ENCODE measurements at regions not wholly inside any gene's neighbourhood (a gene's known extent, or its start where the extent isn't known, plus 50 kb on each side); places are given as distances from the start of the nearest gene placed in this dataset.

DNA sequence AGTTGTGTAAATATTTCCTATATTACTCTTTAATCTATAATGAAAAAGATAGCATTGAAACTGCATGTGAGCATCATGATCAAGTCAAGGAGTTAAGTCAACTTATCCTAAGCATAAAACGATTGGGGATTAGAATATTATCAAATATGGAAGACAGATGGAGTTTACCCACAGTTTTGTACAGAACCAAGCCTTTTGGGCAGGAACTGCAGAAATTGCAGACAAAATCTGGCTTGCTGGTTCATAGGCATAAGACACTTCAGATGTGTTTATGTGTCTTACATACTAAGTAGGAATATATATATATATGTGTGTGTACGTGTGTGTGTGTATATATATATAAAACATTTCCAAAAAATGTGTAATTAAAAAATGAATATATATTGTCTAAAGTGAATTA lies 375.4 kb upstream of the TPK1 start:
- intact Hi-C loops (cut with DNase I): no loop called here
- no peaks in the 10 kb centered on the region for H3K36me3 ChIP-seq
- H3K27me3 ChIP-seq: no peaks in the 10 kb centered on the region
- TF ChIP-seq, protein P1, sequence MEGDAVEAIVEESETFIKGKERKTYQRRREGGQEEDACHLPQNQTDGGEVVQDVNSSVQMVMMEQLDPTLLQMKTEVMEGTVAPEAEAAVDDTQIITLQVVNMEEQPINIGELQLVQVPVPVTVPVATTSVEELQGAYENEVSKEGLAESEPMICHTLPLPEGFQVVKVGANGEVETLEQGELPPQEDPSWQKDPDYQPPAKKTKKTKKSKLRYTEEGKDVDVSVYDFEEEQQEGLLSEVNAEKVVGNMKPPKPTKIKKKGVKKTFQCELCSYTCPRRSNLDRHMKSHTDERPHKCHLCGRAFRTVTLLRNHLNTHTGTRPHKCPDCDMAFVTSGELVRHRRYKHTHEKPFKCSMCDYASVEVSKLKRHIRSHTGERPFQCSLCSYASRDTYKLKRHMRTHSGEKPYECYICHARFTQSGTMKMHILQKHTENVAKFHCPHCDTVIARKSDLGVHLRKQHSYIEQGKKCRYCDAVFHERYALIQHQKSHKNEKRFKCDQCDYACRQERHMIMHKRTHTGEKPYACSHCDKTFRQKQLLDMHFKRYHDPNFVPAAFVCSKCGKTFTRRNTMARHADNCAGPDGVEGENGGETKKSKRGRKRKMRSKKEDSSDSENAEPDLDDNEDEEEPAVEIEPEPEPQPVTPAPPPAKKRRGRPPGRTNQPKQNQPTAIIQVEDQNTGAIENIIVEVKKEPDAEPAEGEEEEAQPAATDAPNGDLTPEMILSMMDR (IDR thresholded peaks at IDR 0.05): no peak
- TF ChIP-seq POLR2A (IDR thresholded peaks at IDR 0.05): no peak
- H3K4me3 ChIP-seq (replicated peaks in 1 of 3): no peak overlapping the region
- DNase-seq: no peak
- H3K27ac ChIP-seq: no peak overlapping the region
- no peaks in the 10 kb centered on the region for H3K4me1 ChIP-seq
- no peaks in the 10 kb centered on the region for H3K9me3 ChIP-seq
- WGBS, 2 donors: 78 to 85% methylated on average over 2 of the region's 2 CpGs

DNA sequence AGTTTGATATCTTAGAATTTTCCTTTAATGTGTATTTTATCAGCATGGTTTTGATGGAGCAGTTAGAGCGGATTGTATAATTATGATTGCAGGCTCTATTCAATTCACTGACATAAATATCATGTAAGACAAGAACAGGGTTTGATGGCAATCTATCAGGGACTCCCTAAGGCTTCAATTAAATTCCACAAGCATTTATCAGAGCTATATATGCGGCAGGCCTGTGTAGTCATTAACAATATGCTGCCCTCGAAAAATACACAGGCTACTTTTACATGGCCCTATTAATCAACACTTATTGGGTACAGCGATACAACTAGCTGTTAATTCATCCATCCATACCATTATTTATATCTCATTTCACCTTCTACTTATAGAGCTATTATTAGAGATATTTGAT lies 358.1 kb upstream of the TPK1 start:
- no peak for TF ChIP-seq POLR2A (IDR thresholded peaks at IDR 0.05)
- TF ChIP-seq, protein P1 (IDR thresholded peaks at IDR 0.05): no peak

DNA sequence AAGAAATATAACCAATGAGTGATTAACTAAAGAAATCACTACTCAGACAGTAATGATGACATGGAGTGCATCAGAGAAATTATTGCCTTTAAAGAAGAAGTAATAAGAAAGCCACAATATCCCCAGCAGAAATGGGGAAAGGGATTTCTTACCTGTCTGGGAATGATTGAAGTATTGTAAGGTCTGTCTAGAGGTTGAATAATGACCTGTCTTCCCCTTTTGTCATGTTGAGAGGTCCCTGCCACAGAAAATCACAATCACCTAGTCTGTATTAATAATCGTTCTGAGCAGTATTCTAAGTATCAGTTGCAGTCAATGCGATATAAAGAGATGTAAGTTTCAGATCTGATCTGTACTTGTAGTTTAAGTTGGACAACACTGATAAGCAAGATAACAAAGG lies 349.1 kb upstream of the TPK1 start:
- Histone ChIP-seq H3K4me1 (no peaks in the 10 kb centered on the region), H3K27me3 (no peaks in the 10 kb centered on the region), H3K9me3 (no peaks in the 10 kb centered on the region), H3K27ac (no peak overlapping the region), H3K4me3 (replicated peaks in 1 of 3) (no peak overlapping the region), H3K36me3 (no peaks in the 10 kb centered on the region)
- WGBS, 2 donors: 54 to 92% methylated on average over 2 of the region's 2 CpGs
- DNase-seq: no peak
- intact Hi-C loops (cut with DNase I): no loop called here
- TF ChIP-seq POLR2A (IDR thresholded peaks at IDR 0.05): no peak
- TF ChIP-seq, protein P1 (IDR thresholded peaks at IDR 0.05): no peak

More for the DNA sequence above, 358.1 kb upstream of the TPK1 start:
- Histone ChIP-seq H3K4me3 (replicated peaks in 1 of 3) (no peak overlapping the region), H3K27me3 (no peaks in the 10 kb centered on the region), H3K36me3 (no peaks in the 10 kb centered on the region), H3K9me3 (no peaks in the 10 kb centered on the region), H3K27ac (no peak overlapping the region), H3K4me1 (no peaks in the 10 kb centered on the region)
- WGBS, 2 donors: 88 to 92% methylated on average over 4 of the region's 4 CpGs
- no peak for DNase-seq
- intact Hi-C loops (cut with DNase I): no loop called here

DNA sequence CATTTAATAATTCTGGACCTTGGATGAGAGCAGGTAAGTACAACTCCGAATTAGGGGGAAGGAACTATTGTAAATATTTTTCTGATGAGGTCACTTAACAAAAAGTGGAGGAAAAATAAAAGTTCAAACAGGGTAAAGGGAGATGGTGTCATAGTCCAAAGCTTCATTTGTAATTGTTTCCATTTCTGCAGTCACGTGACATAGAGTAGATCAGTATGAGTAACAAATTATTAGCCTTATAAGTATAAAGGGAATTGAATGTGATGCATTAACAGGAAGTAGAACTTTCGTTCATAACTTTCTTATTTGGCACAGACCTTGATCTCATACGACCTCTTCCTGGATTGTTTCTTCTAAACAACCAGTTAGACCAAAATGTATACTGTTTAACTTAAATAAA lies 347.2 kb upstream of the TPK1 start:
- intact Hi-C loops (cut with DNase I): no loop called here
- Histone ChIP-seq H3K27ac (no peak overlapping the region), H3K4me1 (no peaks in the 10 kb centered on the region), H3K4me3 (replicated peaks in 1 of 3) (no peak overlapping the region), H3K27me3 (no peaks in the 10 kb centered on the region), H3K9me3 (no peaks in the 10 kb centered on the region), H3K36me3 (no peaks in the 10 kb centered on the region)
- 65 to 77% methylated on average over 4 of the region's 4 CpGs for whole genome bisulfite sequencing, 2 donors
- DNase-seq: no peak
- TF ChIP-seq, protein P1 (IDR thresholded peaks at IDR 0.05): no peak
- no peak for TF ChIP-seq POLR2A (IDR thresholded peaks at IDR 0.05)

DNA sequence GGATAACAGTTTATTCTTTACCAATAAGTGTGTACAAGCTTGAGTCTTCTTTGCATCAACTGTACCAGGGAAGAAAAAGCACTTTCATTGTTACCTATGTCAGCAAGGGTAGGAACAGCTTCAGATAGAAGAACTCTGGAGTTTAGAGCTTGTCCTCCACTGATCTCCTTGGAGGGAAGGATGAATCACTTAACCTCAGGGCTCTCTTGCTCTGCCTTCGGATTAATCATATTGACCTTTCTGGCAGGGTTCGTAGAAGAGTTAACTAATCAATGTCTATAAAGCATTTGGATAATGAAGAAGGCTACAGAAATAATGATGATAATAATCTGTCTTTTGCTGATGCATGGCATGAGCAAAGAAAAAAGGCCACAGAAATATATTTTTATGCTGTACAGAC lies 339.5 kb upstream of the TPK1 start:
- Histone ChIP-seq H3K27me3 (no peaks in the 10 kb centered on the region), H3K27ac (no peak overlapping the region), H3K9me3 (no peaks in the 10 kb centered on the region), H3K4me1 (no peaks in the 10 kb centered on the region), H3K4me3 (replicated peaks in 1 of 3) (no peak overlapping the region), H3K36me3 (no peaks in the 10 kb centered on the region)
- intact Hi-C loops (cut with DNase I): no loop called here
- no peak for DNase-seq
- no peak for TF ChIP-seq POLR2A (IDR thresholded peaks at IDR 0.05)
- TF ChIP-seq, protein P1 (IDR thresholded peaks at IDR 0.05): no peak
- 84 to 90% methylated on average over 2 of the region's 2 CpGs for WGBS, 2 donors

Measured in thyroid gland (tissue), 4 donors.